Pons (tissue), 1 donor: ENCODE measurements at regions not wholly inside any gene's neighbourhood (a gene's known extent, or its start where the extent isn't known, plus 50 kb on each side); places are given as distances from the start of the nearest gene placed in this dataset.

Experiments
- DNase-seq: peaks from one replicate; pipeline ENCODE4 v3.0.0-alpha.2; 2016; ENCODE audit warnings: low spot score

GRCh38 chr6:14736554-14736953, 509.3 kb upstream of the JARID2 start:
- DNase-seq: no peak

- no peak for DNase-seq
These were observed 507.4 kb upstream of the JARID2 start for GRCh38 chr6:14738497-14738896.

GRCh38 chr6:14738933-14739332, 506.9 kb upstream of the JARID2 start:
- DNase-seq: no peak

GRCh38 chr6:14739827-14740226, 506.0 kb upstream of the JARID2 start:
- DNase-seq: no peak

GRCh38 chr6:14742171-14742570, 503.7 kb upstream of the JARID2 start:
- no peak for DNase-seq

GRCh38 chr6:14742680-14743079, 503.2 kb upstream of the JARID2 start:
- no peak for DNase-seq

GRCh38 chr6:14743144-14743473, 502.8 kb upstream of the JARID2 start:
- no peak for DNase-seq

GRCh38 chr6:14743474-14744211, 502.2 kb upstream of the JARID2 start:
- peak; percentile 45 for DNase-seq

- DNase-seq: no peak
These were observed 501.7 kb upstream of the JARID2 start for GRCh38 chr6:14744212-14744556.

GRCh38 chr6:14746139-14746837, 499.6 kb upstream of the JARID2 start:
- no peak for DNase-seq

GRCh38 chr6:14747881-14748520, 497.9 kb upstream of the JARID2 start:
- no peak for DNase-seq

- DNase-seq: no peak
These were observed 497.2 kb upstream of the JARID2 start for GRCh38 chr6:14748679-14749078.

- DNase-seq: no peak
These were observed 495.7 kb upstream of the JARID2 start for GRCh38 chr6:14750059-14750661.

GRCh38 chr6:14751645-14752175, 494.2 kb upstream of the JARID2 start:
- no peak for DNase-seq

GRCh38 chr6:14754751-14755513, 490.9 kb upstream of the JARID2 start:
- no peak for DNase-seq

GRCh38 chr6:14756340-14756739, 489.5 kb upstream of the JARID2 start:
- DNase-seq: no peak

- DNase-seq: no peak
These were observed 488.9 kb upstream of the JARID2 start for GRCh38 chr6:14757014-14757413.

GRCh38 chr6:14757418-14757817, 488.5 kb upstream of the JARID2 start:
- DNase-seq: peak; percentile 32

GRCh38 chr6:14758421-14759081, 487.3 kb upstream of the JARID2 start:
- no peak for DNase-seq

- no peak for DNase-seq
These were observed 485.7 kb upstream of the JARID2 start for GRCh38 chr6:14759976-14760672.

GRCh38 chr6:14762077-14762476, 483.8 kb upstream of the JARID2 start:
- no peak for DNase-seq
